ENCODE measurements at regions not wholly inside any gene's neighbourhood (a gene's known extent, or its start where the extent isn't known, plus 50 kb on each side); places are given as distances from the start of the nearest gene placed in this dataset.

DNA sequence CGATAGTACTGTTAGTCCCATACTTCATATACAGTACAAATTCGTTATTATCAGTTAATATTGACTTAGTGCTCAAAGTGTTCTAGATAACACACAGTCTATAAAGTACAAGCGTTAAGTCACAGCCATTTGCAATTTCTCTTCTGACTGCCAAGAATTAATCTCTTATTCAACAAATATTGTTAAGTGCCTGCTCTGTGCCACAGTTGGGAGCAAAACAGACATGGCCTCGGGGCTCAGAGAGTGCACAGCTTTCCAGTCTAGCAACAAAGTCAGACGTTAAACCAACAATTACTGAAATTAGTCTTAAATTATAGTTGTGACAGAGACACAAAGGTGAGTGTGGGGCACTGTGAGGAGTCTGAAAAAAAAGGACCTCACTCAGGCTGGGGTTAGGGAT is 113.0 kb upstream of the DPP6 start:
- no peaks in the 10 kb centered on the region for H4K20me1 ChIP-seq (ENCODE audit: insufficient read depth, low read length)
- no peak overlapping the region for H3K27ac ChIP-seq (ENCODE audit: low read depth, low read length)
- H3K4me3 ChIP-seq (ENCODE audit: insufficient read depth, low read length): no peak overlapping the region
- no peak for TF ChIP-seq CTCF (IDR thresholded peaks at IDR 0.05; ENCODE audit: extremely low read depth, low read depth, low read length)
- no peaks in the 10 kb centered on the region for H3K27me3 ChIP-seq (ENCODE audit: insufficient read depth, low read length)
- no peaks in the 10 kb centered on the region for H3K79me2 ChIP-seq (ENCODE audit: insufficient read depth, low read length)
- H2AFZ ChIP-seq (ENCODE audit: low read length): no peak overlapping the region
- H3K9me3 ChIP-seq (ENCODE audit: low read depth, low read length): no peaks in the 10 kb centered on the region
- H3K4me2 ChIP-seq (ENCODE audit: insufficient read depth, low read length): no peak overlapping the region
- no peaks in the 10 kb centered on the region for H3K36me3 ChIP-seq (ENCODE audit: insufficient read depth, low read length)
- H3K4me1 ChIP-seq (ENCODE audit: insufficient read depth, low read length): no peaks in the 10 kb centered on the region
- DNase-seq (ENCODE audit: insufficient read length, low spot score, missing footprints): no peak

DNA sequence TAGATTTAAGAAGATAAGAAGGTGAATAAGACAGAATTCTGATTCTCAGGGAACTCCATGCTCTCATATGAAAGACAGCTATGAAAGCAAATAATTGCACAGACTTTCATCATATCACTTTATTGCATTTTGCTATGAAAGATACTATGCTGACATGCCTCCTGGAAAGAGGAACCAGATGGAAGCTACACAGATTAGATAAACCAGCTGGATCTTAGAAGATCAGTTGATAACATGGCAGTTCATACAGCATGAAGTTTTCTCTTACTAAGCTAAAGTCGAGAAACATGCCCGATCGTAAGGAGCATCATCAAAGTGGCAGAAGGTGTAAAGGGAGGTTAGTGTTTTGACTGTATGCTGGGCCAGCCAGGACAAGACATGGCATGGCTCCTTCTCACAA is 112.5 kb upstream of the DPP6 start:
- H3K4me1 ChIP-seq (ENCODE audit: insufficient read depth, low read length): no peaks in the 10 kb centered on the region
- no peak for DNase-seq (ENCODE audit: insufficient read length, low spot score, missing footprints)
- H2AFZ ChIP-seq (ENCODE audit: low read length): no peak overlapping the region
- no peak overlapping the region for H3K4me2 ChIP-seq (ENCODE audit: insufficient read depth, low read length)
- no peak overlapping the region for H3K27ac ChIP-seq (ENCODE audit: low read depth, low read length)
- no peaks in the 10 kb centered on the region for H3K27me3 ChIP-seq (ENCODE audit: insufficient read depth, low read length)
- TF ChIP-seq CTCF (IDR thresholded peaks at IDR 0.05; ENCODE audit: extremely low read depth, low read depth, low read length): no peak
- no peaks in the 10 kb centered on the region for H3K79me2 ChIP-seq (ENCODE audit: insufficient read depth, low read length)
- H4K20me1 ChIP-seq (ENCODE audit: insufficient read depth, low read length): no peaks in the 10 kb centered on the region
- H3K4me3 ChIP-seq (ENCODE audit: insufficient read depth, low read length): no peak overlapping the region
- H3K36me3 ChIP-seq (ENCODE audit: insufficient read depth, low read length): no peaks in the 10 kb centered on the region
- no peaks in the 10 kb centered on the region for H3K9me3 ChIP-seq (ENCODE audit: low read depth, low read length)

GRCh38 chr7:153941061-153941460 is 111.1 kb upstream of the DPP6 start:
- Histone ChIP-seq H4K20me1 (ENCODE audit: insufficient read depth, low read length) (no peaks in the 10 kb centered on the region), H3K27ac (ENCODE audit: low read depth, low read length) (no peak overlapping the region), H3K4me3 (ENCODE audit: insufficient read depth, low read length) (no peak overlapping the region), H3K4me2 (ENCODE audit: insufficient read depth, low read length) (no peak overlapping the region), H3K4me1 (ENCODE audit: insufficient read depth, low read length) (no peaks in the 10 kb centered on the region), H3K79me2 (ENCODE audit: insufficient read depth, low read length) (no peaks in the 10 kb centered on the region), H3K27me3 (ENCODE audit: insufficient read depth, low read length) (no peaks in the 10 kb centered on the region), H3K36me3 (ENCODE audit: insufficient read depth, low read length) (no peaks in the 10 kb centered on the region), H2AFZ (ENCODE audit: low read length) (no peak overlapping the region), H3K9me3 (ENCODE audit: low read depth, low read length) (no peaks in the 10 kb centered on the region)
- no peak for DNase-seq (ENCODE audit: insufficient read length, low spot score, missing footprints)
- TF ChIP-seq CTCF (IDR thresholded peaks at IDR 0.05; ENCODE audit: extremely low read depth, low read depth, low read length): no peak

- no peak overlapping the region for H3K27ac ChIP-seq (ENCODE audit: low read depth, low read length)
- H4K20me1 ChIP-seq (ENCODE audit: insufficient read depth, low read length): no peaks in the 10 kb centered on the region
- H3K9me3 ChIP-seq (ENCODE audit: low read depth, low read length): no peaks in the 10 kb centered on the region
- H3K79me2 ChIP-seq (ENCODE audit: insufficient read depth, low read length): no peaks in the 10 kb centered on the region
- no peaks in the 10 kb centered on the region for H3K27me3 ChIP-seq (ENCODE audit: insufficient read depth, low read length)
- TF ChIP-seq CTCF (IDR thresholded peaks at IDR 0.05; ENCODE audit: extremely low read depth, low read depth, low read length): no peak
- no peaks in the 10 kb centered on the region for H3K36me3 ChIP-seq (ENCODE audit: insufficient read depth, low read length)
- DNase-seq (ENCODE audit: insufficient read length, low spot score, missing footprints): no peak
- H2AFZ ChIP-seq (ENCODE audit: low read length): no peak overlapping the region
- H3K4me3 ChIP-seq (ENCODE audit: insufficient read depth, low read length): no peak overlapping the region
- no peak overlapping the region for H3K4me2 ChIP-seq (ENCODE audit: insufficient read depth, low read length)
- H3K4me1 ChIP-seq (ENCODE audit: insufficient read depth, low read length): no peaks in the 10 kb centered on the region
Observed at GRCh38 chr7:153942036-153942435, 110.2 kb upstream of the DPP6 start.

Measured in osteoblast (primary cell).